Body of pancreas (tissue), 4 donors: ENCODE measurements at regions not wholly inside any gene's neighbourhood (a gene's known extent, or its start where the extent isn't known, plus 50 kb on each side); places are given as distances from the start of the nearest gene placed in this dataset.

ENCODE experiments used
- ATAC-seq: fragments of 150-250 bp; one replicate; pipeline ENCODE4 v1.9.1; 2016
- DNase-seq, 4 donors: peaks; one replicate each; pipeline ENCODE4 v3.0.0-alpha.2; 2019
- H3K27ac ChIP-seq, 4 donors: fragments of 200-600 bp; sonication (generic); 1 replicate in 3 of 4; 2 replicates in 1 of 4; pipeline versions ENCODE4 v1.5.1 to v1.6.1; 2016 to 2019; ENCODE audit warnings: mild to moderate bottlenecking in 1 of 4, mixed read lengths in 1 of 4, moderate library complexity in 1 of 4
- H3K27me3 ChIP-seq, 2 donors: fragments of 200-600 bp; sonication (generic); one replicate each; pipeline ENCODE4 v1.6.0; 2016; ENCODE audit warnings: mild to moderate bottlenecking in 1 of 2
- H3K36me3 ChIP-seq, 2 donors: fragments of 200-600 bp; sonication (generic); replicated peaks in 1 of 2; 2 replicates each; pipeline ENCODE4 v1.5.1; 2016; ENCODE audit warnings: low read depth in 2 of 2; ENCODE audit not compliant: insufficient read depth in 1 of 2
- H3K4me1 ChIP-seq: fragments of 200-600 bp; sonication (generic); one replicate; pipeline ENCODE4 v1.6.0; 2016
- H3K4me3 ChIP-seq, 2 donors: fragments of 200-600 bp; sonication (generic); 1 replicate in 1 of 2; 2 replicates in 1 of 2; pipeline ENCODE4 v1.5.1; 2016 to 2019
- H3K9me3 ChIP-seq, 3 donors: fragments of 200-600 bp; sonication (generic); 1 replicate in 2 of 3; 2 replicates in 1 of 3; pipeline ENCODE4 v1.5.1; 2016
- CTCF ChIP-seq, 7 experiments: fragments of 450-650 bp in 4 of 7; fragments of 200-600 bp in 3 of 7; sonication (generic) in 3 of 7; IDR thresholded peaks; one replicate each; pipeline ENCODE4 v1.5.1; 2016 to 2019; ENCODE audit warnings: antibody characterized with exemption in 7 of 7
- POLR2A ChIP-seq, 3 donors: fragments of 450-650 bp; IDR thresholded peaks; one replicate each; pipeline ENCODE4 v1.6.1; 2016; ENCODE audit warnings: antibody characterized with exemption in 3 of 3, mild to moderate bottlenecking in 2 of 3
- WGBS, 2 donors: methylation state at CpG; one replicate each; pipeline ENCODE4 v1.1.5; 2017; 5-methylcytosine and 5-hydroxymethylcytosine counted together
- intact Hi-C: fragments of 100-400 bp; cut with DNase I; formaldehyde crosslinking; loops from one replicate; pipeline ENCODE4 v1.15.1; 2023

DNA sequence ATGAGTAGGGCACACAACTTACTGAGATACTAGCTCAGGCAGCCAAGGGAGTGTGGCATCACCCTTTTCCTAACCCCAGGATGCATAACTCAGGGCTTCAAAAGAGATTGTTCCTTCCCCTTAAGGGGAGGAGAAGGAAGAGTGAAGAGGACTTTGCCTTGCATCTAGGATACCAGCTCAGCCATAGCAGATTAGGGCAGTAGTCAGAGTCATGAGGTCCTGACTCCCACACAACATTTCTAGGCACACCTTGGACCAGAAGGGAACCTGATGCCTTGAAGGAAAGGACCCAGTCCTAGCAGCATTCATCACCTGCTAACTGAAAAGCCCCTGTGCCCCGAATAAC lies 1433.2 kb upstream of the TMEFF2 start:
- 50 to 86% methylated on average over 1 of the region's 1 CpG for WGBS, 2 donors
- intact Hi-C loops: no loop called here

DNA sequence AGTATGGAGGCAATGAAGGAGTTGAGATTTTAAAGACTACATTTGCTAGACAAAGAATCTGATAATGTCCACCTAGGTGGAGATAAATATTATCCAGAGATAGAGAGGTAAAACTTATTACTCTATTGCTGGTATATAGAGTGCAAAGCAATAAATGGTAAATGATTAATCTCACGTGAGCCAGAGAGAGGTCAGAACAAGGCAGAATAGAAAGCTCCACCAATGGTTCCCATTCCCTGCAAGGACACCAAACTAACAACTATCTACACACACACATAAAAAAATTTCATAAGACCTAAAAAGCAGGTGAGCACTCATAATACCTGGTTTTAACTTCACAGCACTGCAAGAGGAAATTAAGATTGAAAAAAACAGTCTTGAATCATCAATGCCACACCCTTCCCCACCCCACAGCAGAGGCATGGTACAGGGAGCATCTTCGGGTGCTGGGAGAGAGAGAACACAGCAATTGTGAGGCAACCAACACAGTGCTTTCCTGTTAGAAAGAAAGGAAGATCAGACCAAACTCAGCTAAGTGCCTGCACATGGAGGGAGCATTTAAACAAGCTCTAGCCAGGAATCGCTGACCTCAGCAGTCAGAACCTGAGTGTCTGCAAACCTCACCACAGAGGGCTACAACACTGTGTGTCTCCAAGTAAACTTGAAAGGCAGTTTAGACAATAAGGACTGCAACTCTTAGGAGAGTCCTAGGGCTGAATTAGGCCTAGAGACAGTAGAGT lies 1432.6 kb upstream of the TMEFF2 start:
- 32 to 40% methylated on average over 3 of the region's 3 CpGs for WGBS, 2 donors

More for the DNA sequence above, 1433.2 kb upstream of the TMEFF2 start:
- DNase-seq: no peak
- no peaks in the 10 kb centered on the region for H3K27me3 ChIP-seq
- no peak overlapping the region for H3K4me3 ChIP-seq
- H3K4me1 ChIP-seq: no peaks in the 10 kb centered on the region
- H3K9me3 ChIP-seq: no peaks in the 10 kb centered on the region
- no peak overlapping the region for H3K27ac ChIP-seq
- no peak for TF ChIP-seq POLR2A (IDR thresholded peaks at IDR 0.05)
- TF ChIP-seq CTCF (IDR thresholded peaks at IDR 0.05): no peak
- no peaks in the 10 kb centered on the region for H3K36me3 ChIP-seq
- no peak for ATAC-seq

DNA sequence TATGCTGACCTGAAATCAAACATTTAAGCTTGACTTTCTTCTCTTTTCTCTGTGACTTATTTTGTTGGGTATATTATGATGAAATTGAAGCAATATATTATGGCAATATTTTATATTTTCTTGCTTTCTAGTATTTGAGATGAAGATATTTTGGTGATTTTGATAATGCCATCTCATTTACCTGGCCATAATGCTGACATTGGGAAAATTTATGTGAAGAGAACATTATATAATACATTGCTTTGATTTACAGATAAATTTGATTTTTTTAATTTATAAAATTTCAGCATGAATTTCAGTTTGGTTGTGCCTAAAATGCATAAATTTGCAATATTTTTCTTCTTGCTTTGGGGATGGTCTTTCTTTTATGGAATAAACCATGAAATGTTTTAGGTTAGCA lies 1413.7 kb upstream of the TMEFF2 start:
- no peaks in the 10 kb centered on the region for H3K9me3 ChIP-seq
- DNase-seq: no peak
- H3K4me3 ChIP-seq: no peak overlapping the region
- no peaks in the 10 kb centered on the region for H3K36me3 ChIP-seq
- intact Hi-C loops: no loop called here
- no peaks in the 10 kb centered on the region for H3K27me3 ChIP-seq
- ATAC-seq: no peak
- no peak overlapping the region for H3K27ac ChIP-seq
- TF ChIP-seq POLR2A (IDR thresholded peaks at IDR 0.05) (no peak), CTCF (IDR thresholded peaks at IDR 0.05) (no peak)
- no peaks in the 10 kb centered on the region for H3K4me1 ChIP-seq

More for the DNA sequence above, 1432.6 kb upstream of the TMEFF2 start:
- no peak overlapping the region for H3K27ac ChIP-seq
- H3K4me1 ChIP-seq: no peaks in the 10 kb centered on the region
- no peak for ATAC-seq
- H3K4me3 ChIP-seq: no peak overlapping the region
- no peak for DNase-seq
- no peaks in the 10 kb centered on the region for H3K27me3 ChIP-seq
- H3K36me3 ChIP-seq: no peaks in the 10 kb centered on the region
- H3K9me3 ChIP-seq: no peaks in the 10 kb centered on the region
- intact Hi-C loops: no loop called here
- TF ChIP-seq POLR2A (IDR thresholded peaks at IDR 0.05): no peak
- no peak for TF ChIP-seq CTCF (IDR thresholded peaks at IDR 0.05)

DNA sequence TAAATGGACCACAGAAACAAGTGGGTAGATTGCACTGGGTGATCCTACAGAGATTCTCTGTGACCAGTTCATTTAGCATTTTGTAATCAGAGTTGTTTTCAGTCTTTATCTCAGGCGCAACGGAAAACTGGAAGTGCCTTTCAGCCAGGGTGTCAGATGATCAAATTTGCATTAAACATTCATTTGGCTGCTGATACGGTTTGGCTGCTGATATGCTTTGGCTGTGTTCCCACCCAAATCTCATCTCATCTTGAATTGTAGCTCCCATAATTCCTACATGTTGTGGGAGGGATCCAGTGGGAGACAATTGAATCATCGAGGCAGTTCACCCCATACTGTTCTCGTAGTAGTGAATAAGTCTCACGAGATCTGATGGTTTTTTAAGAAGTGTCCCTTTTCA lies 1396.1 kb upstream of the TMEFF2 start:
- intact Hi-C loops: no loop called here
- 58 to 60% methylated on average over 6 of the region's 6 CpGs for WGBS, 2 donors
- no peak for ATAC-seq

DNA sequence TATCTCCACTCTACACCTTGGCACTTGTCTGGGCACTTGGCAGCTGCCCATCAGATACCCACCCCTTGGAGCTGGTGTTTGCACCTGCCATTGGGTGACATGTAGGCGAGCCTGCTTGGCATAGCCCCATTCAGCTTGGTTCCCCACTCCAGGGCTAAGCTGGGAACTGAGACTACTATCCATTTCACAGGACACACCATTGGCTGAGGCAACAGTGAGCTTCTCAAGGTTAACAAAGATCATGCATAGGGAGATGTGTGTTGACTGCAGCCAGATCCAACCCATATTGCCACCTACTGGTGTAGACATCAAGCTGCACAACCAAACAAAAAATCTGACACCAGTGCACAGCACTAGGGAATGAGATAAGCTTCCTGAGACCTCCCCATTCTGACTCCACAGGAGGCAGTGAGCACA lies 1389.8 kb upstream of the TMEFF2 start:
- WGBS, 2 donors: 33 to 54% methylated on average over 1 of the region's 1 CpG
- TF ChIP-seq POLR2A (IDR thresholded peaks at IDR 0.05) (no peak), CTCF (IDR thresholded peaks at IDR 0.05) (no peak)
- Histone ChIP-seq H3K36me3 (no peaks in the 10 kb centered on the region), H3K4me1 (no peaks in the 10 kb centered on the region), H3K27ac (no peak overlapping the region), H3K27me3 (no peaks in the 10 kb centered on the region), H3K9me3 (no peaks in the 10 kb centered on the region), H3K4me3 (no peak overlapping the region)
- no peak for DNase-seq
- ATAC-seq: no peak
- intact Hi-C loops: no loop called here

More for the DNA sequence above, 1396.1 kb upstream of the TMEFF2 start:
- Histone ChIP-seq H3K4me1 (no peaks in the 10 kb centered on the region), H3K27ac (no peak overlapping the region), H3K27me3 (no peaks in the 10 kb centered on the region), H3K9me3 (no peaks in the 10 kb centered on the region), H3K4me3 (no peak overlapping the region), H3K36me3 (no peaks in the 10 kb centered on the region)
- no peak for DNase-seq
- TF ChIP-seq POLR2A (IDR thresholded peaks at IDR 0.05): no peak
